GM12878 (cell line): ENCODE measurements at regions not wholly inside any gene's neighbourhood (a gene's known extent, or its start where the extent isn't known, plus 50 kb on each side); places are given as distances from the start of the nearest gene placed in this dataset.

Experiments used
- ATAC-seq: fragments of 200-7000 bp; cut with Tn5 transposase; 3 replicates; pipeline ENCODE4 v1.9.1; 2020; ENCODE audit warnings: mild to moderate bottlenecking, moderate library complexity
- BruUV-seq: library from RNA; stranded (reverse); fragments of 400-500 nt; replicated peaks from 2 replicates; lab custom pipeline; 2021; lab: Mats Ljungman, UMichigan
- CTCF ChIA-PET: fragments of 300-600 bp; sonication (Branson Sonifier 250); formaldehyde crosslinking; extraction: SDS; loops from one replicate; lab custom pipeline; 2021; ENCODE audit warnings: inconsistent platforms; lab: Yijun Ruan, JAX
- POLR2A ChIA-PET: fragments of 350-600 bp; formaldehyde crosslinking; extraction: SDS; loops from one replicate; lab custom pipeline; 2021; ENCODE audit warnings: inconsistent platforms; lab: Charles Lee
- RAD21 ChIA-PET: fragments of 300-600 bp; sonication (Branson Sonifier 250); formaldehyde crosslinking; loops from one replicate; lab custom pipeline; 2023; ENCODE audit warnings: antibody characterized with exemption; ENCODE audit not compliant: unreplicated experiment; lab: Charles Lee
- SMC1A ChIA-PET: fragments of 300-600 bp; sonication (Branson Sonifier 250); formaldehyde crosslinking; loops from one replicate; lab custom pipeline; 2023; ENCODE audit not compliant: unreplicated experiment, uncharacterized antibody; lab: Charles Lee
- DNase-seq: peaks from one replicate; pipeline ENCODE4 v3.0.0-alpha.2; 2011; ENCODE audit warnings: low read depth, low spot score
- FAIRE-seq: peaks from 3 replicates; lab custom pipeline; 2011; peaks lifted over from hg19 to GRCh38; lab: Jason Lieb, UNC
- H2AFZ ChIP-seq: 2 replicates; pipeline ENCODE4 v1.6.0; 2011; ENCODE audit warnings: low read depth, low read length, control low read depth; ENCODE audit not compliant: control insufficient read depth
- H3K27ac ChIP-seq: 2 replicates; pipeline ENCODE4 v1.5.1; 2011; ENCODE audit warnings: control low read depth; ENCODE audit not compliant: control insufficient read depth, insufficient read depth
- H3K27me3 ChIP-seq, 2 experiments: replicated peaks in 1 of 2; 2 replicates each; pipeline versions ENCODE4 v1.6.0 to v1.6.1; 2011; ENCODE audit warnings: low read length in 1 of 2; ENCODE audit not compliant: control insufficient read depth in 2 of 2, insufficient read depth in 2 of 2
- H3K36me3 ChIP-seq, 2 experiments: 2 replicates each; pipeline ENCODE4 v1.5.1; 2011; ENCODE audit warnings: low read length in 1 of 2; ENCODE audit not compliant: control insufficient read depth in 2 of 2, insufficient read depth in 2 of 2
- H3K4me1 ChIP-seq: 2 replicates; pipeline ENCODE4 v1.6.1; 2011; ENCODE audit warnings: mild to moderate bottlenecking, low read length, moderate library complexity, mixed read lengths; ENCODE audit not compliant: control insufficient read depth, insufficient read depth
- H3K4me2 ChIP-seq: 2 replicates; pipeline ENCODE4 v1.6.0; 2011; ENCODE audit warnings: control low read depth; ENCODE audit not compliant: control insufficient read depth, insufficient read depth
- H3K4me3 ChIP-seq: fragments of 200-600 bp; sonication (generic); 2 replicates; pipeline ENCODE4 v1.5.1; 2016
- H3K79me2 ChIP-seq: 2 replicates; pipeline ENCODE4 v1.6.0; 2011; ENCODE audit warnings: low read length; ENCODE audit not compliant: control insufficient read depth, insufficient read depth
- H3K9ac ChIP-seq: 2 replicates; pipeline ENCODE4 v1.8.0; 2011; ENCODE audit warnings: low read length, control low read depth, mixed read lengths; ENCODE audit not compliant: control insufficient read depth, insufficient read depth
- H3K9me3 ChIP-seq: replicated peaks from 3 replicates; pipeline ENCODE4 v1.5.1; 2011; ENCODE audit warnings: mild to moderate bottlenecking, low read length; ENCODE audit not compliant: control insufficient read depth, insufficient read depth
- H4K20me1 ChIP-seq: 2 replicates; pipeline ENCODE4 v1.6.0; 2011; ENCODE audit not compliant: control insufficient read depth, insufficient read depth
- BCL11A ChIP-seq: IDR thresholded peaks from 2 replicates; pipeline ENCODE4 v1.6.1; 2011; ENCODE audit warnings: low read depth, low read length
- BCLAF1 ChIP-seq: fragments of 450-650 bp; IDR thresholded peaks from 2 replicates; pipeline ENCODE4 v1.6.1; 2017; ENCODE audit warnings: antibody characterized with exemption, mild to moderate bottlenecking, moderate library complexity
- HDGF ChIP-seq: fragments of 450-650 bp; IDR thresholded peaks from 2 replicates; pipeline ENCODE4 v1.6.1; 2016; ENCODE audit warnings: antibody characterized with exemption
- MEF2B ChIP-seq: fragments of 450-650 bp; IDR thresholded peaks from 2 replicates; pipeline ENCODE4 v1.6.1; 2018; ENCODE audit warnings: mild to moderate bottlenecking, moderate library complexity; ENCODE audit not compliant: partially characterized antibody, poor library complexity, severe bottlenecking
- MTA2 ChIP-seq: fragments of 450-650 bp; IDR thresholded peaks from 2 replicates; pipeline ENCODE4 v1.6.1; 2016; ENCODE audit warnings: low read depth, mild to moderate bottlenecking, moderate library complexity
- MXI1 ChIP-seq: fragments of 150-350 bp; IDR thresholded peaks from 2 replicates; pipeline ENCODE4 v1.6.1; 2011; ENCODE audit warnings: low read depth, mild to moderate bottlenecking, inconsistent platforms, low read length, improper control_type of control experiment
- PAX8 ChIP-seq: fragments of 450-650 bp; IDR thresholded peaks from 2 replicates; pipeline ENCODE4 v1.6.1; 2017; ENCODE audit warnings: mild to moderate bottlenecking, moderate library complexity
- RAD21 ChIP-seq: IDR thresholded peaks from 2 replicates; pipeline ENCODE4 v1.6.1; 2011; ENCODE audit warnings: mild to moderate bottlenecking, low read depth, low read length, moderate library complexity; ENCODE audit not compliant: insufficient read depth
- RAD51 ChIP-seq: fragments of 450-650 bp; IDR thresholded peaks from 2 replicates; pipeline ENCODE4 v1.6.1; 2016; ENCODE audit warnings: moderate library complexity, mild to moderate bottlenecking, inconsistent platforms
- REST ChIP-seq: IDR thresholded peaks from 2 replicates; pipeline ENCODE4 v1.6.1; 2012; ENCODE audit warnings: mild to moderate bottlenecking, low read depth, low read length
- SP1 ChIP-seq: IDR thresholded peaks from one replicate; pipeline ENCODE4 v1.6.1; 2011; ENCODE audit warnings: low read depth, low read length
- STAT1 ChIP-seq: fragments of 450-650 bp; conservative IDR thresholded peaks from 2 replicates; pipeline ENCODE4 v1.6.1; 2014; ENCODE audit warnings: antibody characterized with exemption, mild to moderate bottlenecking
- TARDBP ChIP-seq: IDR thresholded peaks from 2 replicates; pipeline ENCODE4 v1.6.1; 2016; ENCODE audit warnings: borderline replicate concordance
- YBX1 ChIP-seq: fragments of 450-650 bp; IDR thresholded peaks from 2 replicates; pipeline ENCODE4 v1.6.1; 2016; ENCODE audit warnings: antibody characterized with exemption
- ZBTB40 ChIP-seq: fragments of 450-650 bp; IDR thresholded peaks from 2 replicates; pipeline ENCODE4 v1.6.1; 2016; ENCODE audit warnings: mild to moderate bottlenecking, moderate library complexity, borderline replicate concordance
- ZNF217 ChIP-seq: fragments of 450-650 bp; IDR thresholded peaks from 2 replicates; pipeline ENCODE4 v1.6.1; 2017; ENCODE audit warnings: antibody characterized with exemption, mild to moderate bottlenecking
- WGBS: methylation state at CpG from one replicate; pipeline ENCODE4 v1.1.6; 2016; ENCODE audit warnings: low lambda C conversion rate; ENCODE audit not compliant: insufficient replicate concordance, insufficient coverage; ENCODE audit errors: missing lambda C conversion rate; 5-methylcytosine and 5-hydroxymethylcytosine counted together
- in situ Hi-C: fragments of 300-500 bp; cut with MboI; formaldehyde crosslinking; loops from 9 replicates; pipeline ENCODE4 v1.14.3; 2018; ENCODE audit warnings: mixed read lengths
- intact Hi-C: fragments of 100-400 bp; cut with micrococcal nuclease; formaldehyde crosslinking; loops from one replicate; pipeline ENCODE4 v1.14.2; 2022; ENCODE audit not compliant: unreplicated experiment

- no peak overlapping the region for H3K4me2 ChIP-seq
- no peaks in the 10 kb centered on the region for H3K36me3 ChIP-seq
- WGBS = 51% methylated on average over 2 of the region's 2 CpGs
- ChIA-PET RAD21 (no interaction called here), SMC1A (interaction anchor here (1.0 to 1.2 kb wide), 2 partner anchors 22 to 182 kb away, joined by 3 to 4 read pairs; no protein-coding TSS in a partner anchor), POLR2A (no interaction called here), CTCF (interaction anchor here (1.1 to 1.3 kb wide), 2 partner anchors 241 to 372 kb away, joined by 3 to 4 read pairs; no protein-coding TSS in a partner anchor)
- DNase-seq (no peak), ATAC-seq (no peak), FAIRE-seq (no peak)
- intact Hi-C loops = no loop called here
- no peaks in the 10 kb centered on the region for H3K9me3 ChIP-seq
- in situ Hi-C loops = no loop called here
- BruUV-seq = no TSS peak
- no peak overlapping the region for H3K27ac ChIP-seq
- H3K27me3 ChIP-seq = no peaks in the 10 kb centered on the region
- H3K4me1 ChIP-seq = no peaks in the 10 kb centered on the region
- H3K9ac ChIP-seq = no peak overlapping the region
- H3K79me2 ChIP-seq = no peaks in the 10 kb centered on the region
- no peak overlapping the region for H2AFZ ChIP-seq
- no peak overlapping the region for H3K4me3 ChIP-seq
- no peaks in the 10 kb centered on the region for H4K20me1 ChIP-seq
- TF ChIP-seq MXI1 (no peak), STAT1 (no peak), SP1 (no peak), ZBTB40 (no peak), RAD21 (no peak), REST (no peak), ZNF217 (no peak), MTA2 (no peak), BCLAF1 (no peak), PAX8 (no peak), TARDBP (no peak), YBX1 (no peak), RAD51 (no peak), MEF2B (no peak), BCL11A (no peak), HDGF (no peak)
Observed at GRCh38 chr3:28087591-28087990, 153.8 kb upstream of the CMC1 start.
